Epithelial cell of esophagus (primary cell): ENCODE measurements at regions not wholly inside any gene's neighbourhood (a gene's known extent, or its start where the extent isn't known, plus 50 kb on each side); places are given as distances from the start of the nearest gene placed in this dataset.

Source experiments
- DNase-seq: peaks from one replicate; pipeline ENCODE4 v3.0.0; 2010; ENCODE audit warnings: low read depth
- H3K4me3 ChIP-seq: 2 replicates; pipeline ENCODE4 v1.5.1; 2011; ENCODE audit warnings: mild to moderate bottlenecking, low read length, control low read depth
- TF ChIP-seq, protein P1 (sequence below): IDR thresholded peaks from 2 replicates; pipeline ENCODE4 v1.5.1; 2011; ENCODE audit warnings: low read depth, mild to moderate bottlenecking, low read length, control low read depth, inconsistent platforms; ENCODE audit not compliant: insufficient read depth; ENCODE audit errors: missing control alignments

- no peak overlapping the region for H3K4me3 ChIP-seq
- TF ChIP-seq, protein P1, sequence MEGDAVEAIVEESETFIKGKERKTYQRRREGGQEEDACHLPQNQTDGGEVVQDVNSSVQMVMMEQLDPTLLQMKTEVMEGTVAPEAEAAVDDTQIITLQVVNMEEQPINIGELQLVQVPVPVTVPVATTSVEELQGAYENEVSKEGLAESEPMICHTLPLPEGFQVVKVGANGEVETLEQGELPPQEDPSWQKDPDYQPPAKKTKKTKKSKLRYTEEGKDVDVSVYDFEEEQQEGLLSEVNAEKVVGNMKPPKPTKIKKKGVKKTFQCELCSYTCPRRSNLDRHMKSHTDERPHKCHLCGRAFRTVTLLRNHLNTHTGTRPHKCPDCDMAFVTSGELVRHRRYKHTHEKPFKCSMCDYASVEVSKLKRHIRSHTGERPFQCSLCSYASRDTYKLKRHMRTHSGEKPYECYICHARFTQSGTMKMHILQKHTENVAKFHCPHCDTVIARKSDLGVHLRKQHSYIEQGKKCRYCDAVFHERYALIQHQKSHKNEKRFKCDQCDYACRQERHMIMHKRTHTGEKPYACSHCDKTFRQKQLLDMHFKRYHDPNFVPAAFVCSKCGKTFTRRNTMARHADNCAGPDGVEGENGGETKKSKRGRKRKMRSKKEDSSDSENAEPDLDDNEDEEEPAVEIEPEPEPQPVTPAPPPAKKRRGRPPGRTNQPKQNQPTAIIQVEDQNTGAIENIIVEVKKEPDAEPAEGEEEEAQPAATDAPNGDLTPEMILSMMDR: no peak
- DNase-seq: no peak
These were observed 126.8 kb downstream of the BDH1 start for GRCh38 chr3:197428952-197429351.

DNA sequence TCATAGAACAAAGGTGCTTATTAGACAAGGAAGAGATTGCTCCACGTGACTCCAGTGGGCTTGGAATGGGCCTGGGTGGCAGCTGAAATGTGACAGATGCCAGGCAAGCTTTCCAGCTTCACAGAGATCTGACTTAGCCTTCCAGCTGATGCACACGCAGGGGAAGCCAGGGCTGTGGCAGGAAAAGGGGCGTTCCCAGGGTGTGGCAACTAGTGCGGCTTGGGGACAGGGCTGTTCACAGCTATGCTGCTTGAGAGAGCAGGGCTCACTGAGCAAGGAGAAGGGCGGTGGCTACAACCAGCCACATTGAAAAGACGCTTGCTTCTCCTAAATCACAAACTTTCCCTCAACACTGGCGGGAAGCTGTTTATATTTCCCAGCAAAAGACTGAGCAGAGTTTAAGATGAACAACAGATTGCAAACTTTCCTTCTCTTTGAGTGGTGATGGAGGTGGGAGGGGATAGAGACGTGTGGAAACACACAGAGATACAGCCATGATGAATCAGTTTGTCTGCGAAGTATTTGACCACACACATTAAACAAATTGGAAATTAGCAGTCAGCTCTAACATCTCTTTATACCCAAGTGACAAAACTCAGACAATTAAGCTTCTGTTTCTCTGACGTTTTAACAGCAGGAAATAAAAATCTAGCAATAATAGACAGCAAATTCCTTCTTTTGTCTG is 127.5 kb downstream of the BDH1 start:
- DNase-seq: peak; percentile 69
- H3K4me3 ChIP-seq: no peak overlapping the region
- TF ChIP-seq, protein P1: no peak

DNA sequence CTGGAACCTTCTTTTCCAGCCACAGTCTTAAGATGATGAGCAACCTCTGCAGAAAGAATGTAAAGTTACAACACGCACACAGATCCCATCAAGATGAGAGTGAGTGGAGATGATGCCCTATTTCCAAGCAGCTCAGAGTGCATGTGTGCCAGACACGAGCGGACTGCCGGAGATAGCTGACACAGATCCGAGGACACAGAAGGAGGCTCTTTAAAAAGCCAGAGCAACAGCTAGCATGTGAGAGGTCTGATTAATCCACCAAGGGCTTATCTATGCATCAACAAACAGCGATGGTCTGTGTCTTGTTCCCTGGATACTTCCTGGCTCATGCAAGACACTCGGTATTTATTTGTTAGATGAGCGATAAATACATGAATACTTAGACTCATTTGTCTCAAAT is 128.6 kb upstream of the DLG1 start:
- TF ChIP-seq, protein P1: no peak
- no peak overlapping the region for H3K4me3 ChIP-seq
- DNase-seq: no peak

DNA sequence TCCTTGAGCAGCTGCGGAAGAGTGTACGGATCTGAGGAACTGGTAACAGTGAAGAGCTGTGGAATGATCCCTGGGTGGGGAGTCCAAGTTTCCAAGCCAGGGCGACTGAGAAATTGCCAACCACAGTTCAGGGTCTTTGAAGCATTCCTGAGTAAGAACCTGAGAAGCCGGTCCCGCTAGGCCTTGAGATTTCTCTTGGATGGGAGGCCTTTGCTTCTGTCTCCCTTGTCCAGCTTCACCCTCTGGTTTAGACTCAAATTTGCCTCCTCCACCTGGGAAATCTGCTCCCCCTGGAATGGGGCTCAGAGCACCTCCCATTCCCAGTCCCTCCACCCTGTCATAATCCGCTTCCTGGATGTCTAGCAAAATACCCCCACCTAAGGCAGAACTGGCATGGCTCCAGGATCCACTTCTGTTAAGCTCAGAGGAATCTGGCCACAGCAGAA is 127.7 kb upstream of the DLG1 start:
- H3K4me3 ChIP-seq: no peak overlapping the region
- peak; percentile 33 for DNase-seq
- TF ChIP-seq, protein P1: no peak

- TF ChIP-seq, protein P1: no peak
- no peak for DNase-seq
- no peak overlapping the region for H3K4me3 ChIP-seq
These were observed 127.2 kb upstream of the DLG1 start for GRCh38 chr3:197425485-197426120.

DNA sequence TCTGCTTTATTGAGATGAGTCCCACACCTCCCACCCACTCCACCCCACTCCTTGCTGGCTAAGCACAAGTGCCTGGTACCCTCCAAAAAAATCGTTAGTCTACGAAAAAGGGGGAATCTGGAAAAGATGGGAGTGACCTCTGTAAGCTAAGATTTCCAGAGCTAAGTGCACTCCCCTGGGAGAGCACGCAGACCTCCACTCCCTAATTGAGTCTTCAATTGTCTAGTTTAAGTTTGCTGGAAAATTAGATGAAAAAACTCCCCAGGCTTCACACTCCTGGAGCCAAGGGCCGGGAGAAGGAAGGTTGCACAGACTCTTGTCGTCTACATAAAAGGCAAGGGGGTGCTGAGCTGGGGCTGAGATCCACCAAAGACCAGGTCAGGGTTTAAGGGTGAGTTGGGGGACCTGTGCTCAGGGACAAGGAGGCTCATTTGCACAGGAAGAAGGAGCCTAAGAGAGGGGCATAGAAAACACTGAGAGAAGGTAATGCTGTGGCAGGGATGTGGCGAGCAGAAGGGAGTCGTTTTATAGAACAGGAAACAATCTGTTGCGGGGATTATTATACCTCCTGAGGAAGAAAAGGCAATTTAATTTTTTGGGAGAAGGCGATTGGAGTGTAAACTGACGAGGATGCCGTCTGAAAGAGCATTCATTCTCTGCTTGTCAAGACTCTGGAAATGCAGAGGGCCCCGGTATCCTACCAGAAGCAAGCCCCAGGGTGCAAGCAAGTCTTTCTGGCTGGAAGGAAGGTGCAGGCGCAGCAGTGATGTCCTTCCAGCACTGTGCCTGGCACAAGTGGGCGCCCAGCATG is 126.5 kb upstream of the DLG1 start:
- no peak overlapping the region for H3K4me3 ChIP-seq
- TF ChIP-seq, protein P1: no peak
- DNase-seq: no peak
